ENCODE measurements at regions not wholly inside any gene's neighbourhood (a gene's known extent, or its start where the extent isn't known, plus 50 kb on each side); places are given as distances from the start of the nearest gene placed in this dataset.
"Not testable (repeated sequence)": the region's sequence is repeated elsewhere in the genome, so short reads cannot be mapped to it uniquely, and the experiment has no call there.

DNA sequence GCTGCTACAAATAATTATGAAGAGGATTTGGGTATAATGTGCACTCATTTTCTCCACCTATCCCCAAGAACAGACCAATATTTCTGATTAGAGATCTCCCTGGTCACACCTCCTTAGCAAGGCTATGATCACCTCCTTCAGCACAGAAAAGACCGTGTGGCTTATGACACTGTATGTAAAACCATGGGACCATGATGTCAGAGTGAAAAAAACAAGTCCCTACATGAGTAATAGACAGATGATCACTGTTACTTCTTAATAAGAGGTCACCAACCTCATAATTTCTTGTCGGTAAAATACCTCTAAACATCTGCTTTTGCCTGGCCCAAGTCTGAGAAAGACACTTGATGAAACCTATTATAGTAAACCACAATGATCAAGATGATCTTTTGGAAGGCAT lies 330.6 kb upstream of the F9 start:
- DNase-seq (ENCODE audit: low spot score): no peak

DNA sequence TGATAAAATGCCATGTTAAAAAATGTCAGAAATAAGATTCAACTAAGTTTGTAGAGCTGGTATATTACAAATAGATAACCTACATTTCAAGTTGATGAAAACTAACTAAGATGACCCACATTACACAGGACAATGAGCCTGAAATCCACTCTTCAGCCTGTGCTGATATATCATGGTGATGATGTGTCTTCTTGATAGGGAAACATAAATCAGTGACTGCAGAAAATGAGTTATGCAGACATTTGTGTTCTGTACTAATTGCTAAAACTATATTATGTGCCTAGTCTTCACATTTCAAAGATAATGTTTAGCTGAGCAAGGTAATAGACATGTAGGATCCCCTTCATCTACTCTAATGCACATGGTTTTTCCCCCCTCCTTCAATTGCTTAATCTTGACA lies 331.6 kb upstream of the F9 start:
- no peak for DNase-seq (ENCODE audit: low spot score)

DNA sequence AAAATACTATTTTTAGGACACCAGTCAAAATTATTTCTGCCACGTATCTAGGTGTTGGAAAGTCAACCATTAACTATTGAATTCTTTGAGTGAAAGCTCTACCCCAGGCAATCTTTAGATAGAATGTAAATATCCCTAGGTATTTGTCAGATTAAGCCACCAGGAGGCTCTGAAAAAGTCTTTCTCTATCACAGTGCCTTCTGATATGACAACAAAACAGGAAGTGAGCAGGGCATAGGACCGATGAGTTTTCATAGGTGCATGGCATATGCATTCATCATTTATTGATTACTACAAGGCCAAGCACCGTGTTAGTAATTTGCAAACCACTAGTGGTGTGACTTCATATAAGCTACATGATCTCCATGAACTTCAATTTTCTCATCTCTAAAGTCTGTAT lies 333.6 kb upstream of the F9 start:
- DNase-seq (ENCODE audit: low spot score): no peak

DNA sequence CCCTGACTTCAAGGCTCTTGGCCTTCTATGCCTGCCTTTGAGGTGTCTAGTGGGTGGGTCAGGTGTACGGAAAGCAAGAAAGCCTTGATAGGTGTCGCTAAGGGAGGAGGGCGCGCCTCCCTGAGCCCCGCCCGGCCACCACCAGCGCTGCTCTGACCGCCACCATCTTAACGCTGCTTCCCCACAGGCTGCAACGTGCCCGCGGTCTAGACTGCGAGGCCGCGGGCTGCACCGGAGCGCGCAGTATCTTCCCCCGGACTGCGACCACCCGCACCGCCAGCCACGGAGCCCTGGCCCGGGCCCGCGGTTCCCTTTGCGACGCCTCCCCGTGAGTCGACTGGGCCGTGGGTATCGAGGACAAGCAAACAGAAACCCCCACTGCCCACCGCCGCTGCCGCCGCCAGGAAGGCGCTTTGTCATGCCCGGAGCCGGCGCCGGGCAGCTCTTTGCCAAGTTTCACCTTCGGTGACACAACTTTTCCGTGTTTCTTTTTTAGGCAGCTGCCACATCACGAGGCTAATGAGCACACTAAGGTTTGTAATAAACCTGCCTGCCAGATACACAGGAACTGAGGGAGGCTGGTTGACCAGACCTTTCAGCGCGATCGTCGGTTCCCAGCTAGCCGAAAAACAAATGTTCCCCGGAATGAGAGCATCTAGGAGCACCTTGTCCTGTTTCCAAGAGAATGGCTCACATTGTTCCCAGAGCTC lies 335.8 kb upstream of the F9 start:
- DNase-seq (ENCODE audit: low spot score): no peak

DNA sequence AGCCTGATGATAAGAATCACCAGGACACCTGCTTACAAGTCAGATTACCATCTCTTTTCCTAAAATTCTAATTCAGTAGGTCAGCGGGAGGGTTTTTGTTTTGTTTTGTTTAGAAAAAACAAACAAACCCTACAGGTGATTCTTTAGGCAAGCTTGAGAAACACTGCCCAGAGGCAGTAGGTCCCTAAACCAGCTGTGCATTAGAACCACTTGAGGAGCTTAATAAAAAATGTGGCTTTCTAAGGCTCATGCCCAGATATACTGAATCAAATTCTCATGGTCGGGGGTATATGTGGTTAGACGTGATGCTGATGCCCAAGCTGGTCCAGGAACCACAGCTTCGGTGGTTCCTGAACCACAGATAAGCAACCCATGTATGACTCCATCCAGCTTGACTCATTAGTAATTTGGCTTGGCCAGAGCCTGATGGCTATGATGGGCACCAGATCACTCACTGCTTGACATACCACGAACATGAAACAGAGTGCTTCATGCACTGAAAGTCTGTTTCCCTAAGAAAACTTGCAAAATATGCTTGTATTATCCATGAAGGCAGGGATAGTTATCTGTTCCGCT lies 338.1 kb upstream of the F9 start:
- no peak for DNase-seq (ENCODE audit: low spot score)

DNA sequence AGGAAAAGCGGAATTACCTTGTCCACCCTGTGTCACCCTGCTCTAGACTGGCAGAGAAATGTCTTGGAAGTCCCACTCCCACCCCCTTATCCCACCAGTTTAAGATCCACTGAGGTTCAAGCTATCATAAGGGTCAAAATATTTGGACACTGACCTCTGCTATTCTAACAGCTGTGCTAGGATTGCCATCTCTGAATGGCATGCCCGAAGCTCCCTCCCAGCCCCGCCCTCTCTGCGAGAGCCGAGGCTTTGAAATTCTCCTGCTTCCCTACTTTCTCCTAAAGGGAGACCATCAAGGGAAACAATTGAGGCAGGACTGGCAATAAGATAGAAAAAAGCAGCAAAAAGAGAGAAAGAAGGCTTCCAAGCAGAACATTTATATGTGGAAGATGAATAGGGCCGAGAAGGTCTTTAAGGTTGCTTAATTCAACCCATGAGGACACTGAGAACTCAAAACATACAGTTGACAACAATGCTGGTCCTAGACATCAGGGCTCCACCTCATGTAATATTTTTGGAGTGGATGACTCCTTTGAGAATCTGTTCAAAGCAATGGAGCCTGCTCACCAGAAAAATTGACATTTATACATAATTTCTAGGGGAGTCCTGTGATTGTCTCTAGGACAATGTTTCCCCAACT lies 338.7 kb upstream of the F9 start:
- no peak for DNase-seq (ENCODE audit: low spot score)

DNA sequence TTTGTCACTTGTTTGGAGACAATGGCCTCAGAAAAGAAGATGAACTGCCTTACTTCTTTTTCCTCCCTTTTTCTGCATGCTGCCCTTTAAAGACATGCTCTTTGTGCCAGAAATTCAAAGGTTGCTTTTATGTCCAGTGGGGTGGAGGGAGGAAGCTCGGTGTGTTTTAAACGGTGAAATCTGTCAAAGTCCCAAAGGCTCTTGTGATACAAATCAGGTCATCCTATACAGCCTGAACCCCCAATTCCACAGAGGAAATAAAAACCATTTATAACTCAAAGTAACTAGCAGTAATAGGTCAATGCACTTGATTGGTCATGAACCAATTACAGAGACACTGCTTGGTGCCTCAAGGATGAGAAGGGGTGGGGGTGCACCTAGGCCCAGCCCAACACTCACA lies 339.3 kb upstream of the F9 start:
- DNase-seq (ENCODE audit: low spot score): no peak

DNA sequence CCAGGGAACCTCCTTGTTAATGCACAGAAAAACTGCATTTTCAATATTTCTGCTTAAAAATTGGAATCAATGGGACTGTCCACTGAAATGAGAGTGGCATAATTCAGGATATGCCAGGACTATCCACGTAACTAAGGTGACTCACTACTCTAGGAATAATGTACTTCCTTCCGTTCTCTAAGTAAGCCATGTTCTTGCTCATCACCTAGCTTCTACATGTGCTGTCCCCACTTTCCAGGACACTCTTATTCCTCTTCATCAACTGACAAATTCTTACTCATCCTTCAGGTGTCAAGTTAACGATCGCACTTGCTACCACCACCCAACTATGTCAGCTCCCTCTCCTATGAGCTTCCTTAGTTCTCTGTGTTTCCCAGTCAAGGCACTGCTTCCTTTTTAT lies 342.8 kb upstream of the F9 start:
- DNase-seq (ENCODE audit: low spot score): no peak

DNA sequence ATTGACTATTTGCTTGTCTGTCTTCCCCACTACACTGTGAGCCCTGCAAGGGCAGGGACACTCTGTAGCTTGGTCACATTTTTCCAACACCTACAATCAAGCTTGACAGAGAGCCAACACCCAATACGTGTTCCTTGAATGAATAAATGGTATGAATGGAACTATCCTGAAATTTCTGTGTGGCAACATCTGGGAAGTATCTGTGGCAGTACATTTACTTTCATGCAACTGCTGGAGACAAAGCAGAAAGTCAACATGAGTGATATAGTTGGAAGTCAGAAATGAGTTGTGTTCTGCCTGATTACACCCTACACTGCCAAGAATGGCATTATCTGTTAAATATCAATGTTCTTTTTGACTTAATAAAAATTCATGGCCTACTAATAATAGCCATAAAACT lies 343.5 kb upstream of the F9 start:
- no peak for DNase-seq (ENCODE audit: low spot score)

DNA sequence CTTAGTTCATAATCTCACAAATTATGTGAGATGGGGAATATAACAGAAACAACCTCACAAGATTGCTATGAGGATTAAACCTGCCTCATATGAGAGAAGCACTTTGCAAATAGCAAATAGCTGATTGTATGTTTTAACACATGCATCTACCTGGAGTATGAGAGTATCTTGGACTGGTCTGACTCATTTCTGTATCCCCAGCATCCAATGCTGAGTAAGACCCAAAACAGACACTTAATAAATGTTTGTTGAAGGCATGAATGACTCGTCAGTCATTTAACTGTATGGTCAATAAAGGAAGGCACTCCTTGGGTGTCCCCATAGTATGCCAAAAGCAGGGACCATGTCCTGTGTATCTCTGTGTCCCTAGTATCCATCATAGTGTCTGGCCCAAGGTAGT lies 350.9 kb upstream of the F9 start:
- DNase-seq (ENCODE audit: low spot score): no peak

DNA sequence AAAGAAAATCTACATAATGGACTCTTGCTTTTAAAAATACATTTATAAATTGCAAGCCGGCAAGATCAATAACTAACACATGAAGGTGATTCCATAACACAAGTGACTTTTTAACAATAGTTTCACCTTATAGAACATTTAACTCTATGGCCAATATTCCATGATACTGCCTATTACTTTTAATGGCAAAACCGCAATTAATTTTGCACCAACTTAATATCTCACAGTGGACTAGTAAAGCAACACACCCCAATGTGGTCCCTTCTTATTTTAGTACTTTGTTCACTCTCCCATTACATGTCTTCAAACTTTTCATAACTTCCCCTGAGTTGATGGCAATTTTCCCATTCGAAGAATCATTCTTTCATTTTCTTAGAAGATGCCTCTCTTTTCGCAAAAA lies 351.6 kb upstream of the F9 start:
- no peak for DNase-seq (ENCODE audit: low spot score)

DNA sequence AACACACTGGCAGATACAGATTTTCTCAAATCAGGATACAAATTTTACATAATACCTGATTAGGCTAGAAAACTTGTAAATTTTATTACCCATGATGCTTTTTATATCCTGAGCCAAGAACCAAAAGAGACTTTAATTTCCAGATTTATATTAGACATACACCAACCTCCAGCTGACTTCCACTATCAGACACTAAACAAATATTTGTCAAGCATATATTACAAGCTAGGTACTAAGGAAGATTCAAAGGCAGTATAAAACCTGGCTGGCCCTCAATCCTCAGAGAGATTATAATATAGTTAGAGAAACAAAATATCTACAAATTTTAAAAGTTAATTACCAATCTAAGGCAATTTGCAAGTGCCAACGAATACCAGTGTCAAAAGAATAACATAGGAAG lies 357.8 kb upstream of the F9 start:
- DNase-seq (ENCODE audit: low spot score): no peak

DNA sequence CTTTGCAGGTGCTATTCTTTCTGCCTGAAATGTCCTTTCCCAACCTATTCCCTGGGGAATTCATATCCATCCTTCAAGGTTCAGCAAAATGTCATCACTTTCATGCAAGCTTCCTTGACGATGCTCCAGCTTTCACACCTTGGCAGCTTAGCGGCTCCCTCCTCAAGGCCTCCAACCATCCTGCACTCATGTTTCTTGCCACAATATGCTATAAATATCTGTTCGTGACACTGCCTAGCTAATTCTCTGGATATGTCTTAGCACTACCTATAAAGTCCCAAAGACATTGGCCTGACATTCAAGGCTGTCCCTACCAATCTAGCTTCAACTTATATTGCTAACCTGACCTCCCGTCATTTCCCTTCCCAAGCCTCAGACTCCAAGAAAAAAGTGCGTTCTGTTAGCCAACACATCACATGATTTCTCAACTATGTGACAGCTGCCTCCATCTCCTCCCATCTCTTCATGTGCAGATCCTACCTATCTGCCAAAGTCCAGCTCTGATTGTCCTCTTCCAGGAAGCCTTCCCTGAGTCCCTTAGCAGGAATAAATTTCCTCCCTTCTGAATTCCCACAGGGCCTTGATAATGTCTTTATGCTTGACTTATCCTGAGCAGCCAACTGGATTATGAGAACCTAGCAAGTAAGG lies 359.9 kb upstream of the F9 start:
- no peak for DNase-seq (ENCODE audit: low spot score)

DNA sequence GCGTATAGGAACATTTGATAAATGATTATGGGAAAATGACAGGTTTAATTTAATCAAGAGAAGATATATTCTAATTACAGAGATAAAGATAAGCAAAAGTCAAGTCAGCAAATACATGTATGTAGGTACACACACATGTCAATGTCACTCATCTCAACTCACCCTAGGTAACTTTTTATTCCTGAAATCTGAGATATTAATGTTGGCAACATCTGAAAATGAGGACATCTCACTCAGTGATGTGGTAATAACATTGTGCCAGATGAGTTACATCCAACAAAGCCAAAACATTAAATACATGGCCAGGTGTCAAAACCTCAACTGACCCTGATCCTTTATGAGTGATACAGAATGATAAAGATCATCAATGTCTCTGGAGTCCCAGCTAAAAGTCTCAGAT lies 363.3 kb upstream of the F9 start:
- DNase-seq (ENCODE audit: low spot score): no peak

DNA sequence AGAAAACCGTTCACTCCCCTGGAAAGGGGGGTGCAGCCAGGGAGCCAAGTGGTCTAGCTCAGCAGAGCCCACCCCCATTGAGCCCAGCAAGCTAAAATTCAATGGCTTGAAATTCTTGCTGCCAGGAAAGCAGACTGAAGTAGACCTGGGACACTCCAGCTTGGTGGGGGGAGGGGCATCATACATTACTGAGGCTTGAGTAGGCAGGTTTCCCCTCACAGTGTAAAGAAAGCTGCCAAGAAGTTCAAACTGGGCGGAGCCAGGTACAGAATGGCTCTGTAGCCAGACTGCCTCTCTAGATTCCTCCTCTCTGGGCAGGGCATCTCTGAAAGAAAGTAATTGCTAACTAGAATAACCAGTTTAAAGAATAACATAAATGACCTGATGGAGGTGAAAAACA lies 372.3 kb upstream of the F9 start:
- no peak for DNase-seq (ENCODE audit: low spot score)

DNA sequence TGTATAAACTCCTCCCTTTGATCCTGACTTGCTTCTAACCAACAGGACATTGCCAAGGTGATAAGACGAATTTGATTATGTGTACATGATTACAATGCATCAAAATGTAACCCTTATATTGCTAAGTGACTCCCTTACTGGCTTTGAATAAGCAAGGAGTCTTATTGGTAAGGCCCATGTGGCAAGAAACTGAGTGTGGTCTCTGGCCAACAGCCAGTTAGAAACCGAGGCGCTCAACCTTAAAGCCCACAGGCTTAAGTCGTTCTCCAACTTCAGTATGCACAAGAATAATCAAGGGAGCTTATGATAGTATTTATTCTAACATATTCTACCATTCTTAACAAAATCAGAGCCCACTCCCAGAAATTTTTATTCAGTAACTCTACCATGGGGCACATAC lies 374.2 kb upstream of the F9 start:
- no peak for DNase-seq (ENCODE audit: low spot score)

DNA sequence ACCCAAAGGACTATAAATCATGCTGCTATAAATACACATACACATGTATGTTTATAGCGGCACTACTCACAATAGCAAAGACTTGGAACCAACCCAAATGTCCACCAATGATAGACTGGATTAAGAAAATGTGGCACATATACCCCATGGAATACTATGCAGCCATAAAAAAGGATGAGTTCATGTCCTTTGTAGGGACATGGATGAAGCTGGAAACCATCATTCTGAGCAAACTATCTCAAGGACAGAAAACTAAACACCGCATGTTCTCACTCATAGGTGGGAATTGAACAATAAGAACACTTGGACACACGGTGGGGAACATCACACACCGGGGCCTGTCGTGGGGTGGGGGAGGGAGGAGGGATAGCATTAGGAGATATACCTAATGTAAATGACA lies 383.9 kb upstream of the F9 start:
- not testable (repeated sequence) for DNase-seq (ENCODE audit: low spot score)

DNA sequence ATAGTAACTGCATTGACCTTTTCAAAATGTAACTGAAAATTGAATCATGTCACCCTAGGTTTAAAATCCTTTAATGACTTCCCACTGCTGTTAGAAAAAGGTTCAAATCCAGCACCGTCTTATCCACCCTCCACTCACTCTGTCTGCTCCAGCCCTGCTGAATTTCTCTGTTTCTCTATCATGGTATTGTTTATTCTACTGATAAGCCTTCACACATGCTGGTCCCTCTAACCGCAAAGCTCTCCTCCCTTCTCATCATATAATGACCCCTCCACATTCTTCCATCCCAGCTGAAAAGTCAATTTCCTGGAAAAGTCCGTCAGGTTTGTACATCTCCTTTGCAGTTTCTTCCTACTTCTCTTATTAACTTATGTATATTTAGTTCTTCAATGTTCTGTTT lies 389.2 kb upstream of the F9 start:
- no peak for DNase-seq (ENCODE audit: low spot score)

DNA sequence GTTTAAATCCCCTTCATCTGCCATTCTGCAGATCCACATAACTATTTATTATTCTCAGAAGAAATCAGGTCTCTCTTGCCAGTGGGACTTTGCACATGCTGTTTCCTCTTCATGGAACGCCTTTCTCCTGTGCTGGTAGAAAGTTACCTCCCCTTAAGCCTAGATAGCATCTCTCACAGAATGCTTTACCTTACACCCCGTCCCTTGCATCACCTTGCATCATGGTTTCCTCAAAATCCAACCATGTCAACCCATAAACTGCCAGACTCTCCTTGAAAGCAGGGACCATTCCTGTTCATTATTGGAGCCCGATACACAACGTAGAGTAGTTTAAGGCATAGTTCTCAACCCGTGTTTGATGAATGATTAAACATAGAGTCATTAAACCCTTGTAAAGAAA lies 396.2 kb upstream of the F9 start:
- no peak for DNase-seq (ENCODE audit: low spot score)

DNA sequence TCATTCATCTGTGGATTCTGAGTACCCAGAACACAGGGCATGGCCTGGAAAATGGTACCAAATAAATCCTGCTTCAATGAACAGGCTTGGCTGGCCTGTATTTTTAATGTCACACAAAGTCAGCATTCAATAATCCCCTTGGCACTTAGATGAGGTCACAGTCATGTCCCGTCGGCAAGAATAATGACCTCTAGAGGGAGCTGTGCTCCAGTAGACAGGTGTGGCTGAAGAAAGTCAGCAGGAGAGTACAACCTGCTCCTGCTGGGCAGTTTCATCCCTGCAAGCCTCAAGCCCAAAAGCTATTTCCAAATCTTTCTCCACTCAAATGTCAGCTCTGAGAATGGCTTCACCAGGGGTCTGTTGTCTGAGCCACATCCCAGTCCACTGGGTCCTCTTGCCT lies 404.0 kb upstream of the F9 start:
- DNase-seq (ENCODE audit: low spot score): peak; percentile 14

DNA sequence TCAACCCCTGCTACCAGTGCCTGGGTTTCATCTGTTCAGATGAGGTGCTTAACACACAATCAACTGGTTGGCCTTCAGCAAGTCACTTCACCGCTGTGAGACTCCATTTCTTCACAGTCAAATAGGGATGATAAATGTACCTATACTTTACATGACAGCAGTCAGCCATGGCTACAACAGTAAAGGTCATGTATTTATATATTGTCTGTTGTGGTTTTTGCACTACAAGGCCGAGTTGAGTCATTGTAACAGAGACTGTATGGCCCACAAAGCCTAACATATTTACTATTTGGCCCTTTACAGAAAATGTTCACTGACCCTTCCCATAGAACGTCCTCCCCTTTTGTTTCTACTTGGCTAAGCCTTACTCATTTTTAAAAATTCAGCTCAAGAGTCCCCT lies 404.6 kb upstream of the F9 start:
- no peak for DNase-seq (ENCODE audit: low spot score)

DNA sequence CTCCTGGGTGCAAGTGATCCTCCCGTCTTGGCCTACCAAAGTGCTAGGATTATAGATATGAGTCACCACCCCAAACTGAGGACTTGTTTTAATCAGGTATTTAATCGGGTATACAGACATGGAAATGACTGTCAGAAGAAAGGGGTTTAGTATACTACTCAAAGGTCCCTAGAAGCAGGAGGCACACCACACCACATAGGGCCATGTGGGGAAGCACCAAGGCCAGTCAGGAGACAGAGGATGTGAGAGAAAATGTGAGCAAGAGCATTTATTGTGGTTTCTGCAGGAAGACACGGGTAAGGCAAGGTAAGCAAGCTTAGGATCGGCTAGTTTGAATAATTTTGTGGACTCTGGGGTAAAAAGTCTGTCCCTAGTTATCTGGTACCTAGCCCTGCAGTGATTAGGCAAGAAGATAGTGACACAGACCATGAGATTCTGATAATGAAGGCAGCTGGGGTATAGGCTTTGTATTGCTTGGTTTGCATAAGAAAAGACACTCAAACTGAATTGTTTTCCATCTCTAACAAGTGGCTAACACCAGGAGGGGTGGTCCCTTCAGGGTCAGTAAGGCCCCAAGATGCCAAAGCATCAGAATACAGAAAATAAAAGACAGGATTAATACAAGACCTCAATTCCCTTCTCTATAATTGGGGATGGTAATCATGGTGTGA lies 408.8 kb upstream of the F9 start:
- DNase-seq (ENCODE audit: low spot score): no peak

DNA sequence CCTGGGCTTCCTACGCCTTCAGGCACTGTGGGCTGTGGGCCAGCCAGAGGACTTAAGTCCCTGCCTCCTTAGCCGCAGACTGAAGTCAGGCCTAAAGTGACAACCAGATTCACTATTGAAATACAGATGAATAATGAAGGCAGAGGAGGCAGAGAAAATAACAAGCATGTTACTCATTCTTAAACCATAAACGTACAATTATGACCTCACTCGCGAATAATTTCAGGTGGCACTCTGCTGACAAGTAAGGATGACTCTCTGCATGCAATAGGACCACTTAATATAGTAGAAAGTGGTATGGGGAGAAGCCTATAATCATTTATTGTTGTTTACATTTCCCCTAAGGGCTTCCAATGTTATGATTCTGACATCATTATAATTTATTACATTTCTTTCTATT lies 409.2 kb upstream of the FGF13 start:
- no peak for DNase-seq (ENCODE audit: low spot score)

Measured in COLO829 (cell line).